GM23338 (cell line): ENCODE measurements at regions not wholly inside any gene's neighbourhood (a gene's known extent, or its start where the extent isn't known, plus 50 kb on each side); places are given as distances from the start of the nearest gene placed in this dataset.

Experiments used
- POLR2AphosphoS5 ChIP-seq: IDR thresholded peaks from 2 replicates; pipeline ENCODE4 v1.6.1; 2016; ENCODE audit warnings: antibody characterized with exemption, low read depth
- REST ChIP-seq: IDR thresholded peaks from one replicate; pipeline ENCODE4 v1.6.1; 2018; ENCODE audit warnings: antibody characterized with exemption; ENCODE audit not compliant: unreplicated experiment
- ZNF114 ChIP-seq: fragments of 250-450 bp; sonication (Bioruptor Pico); IDR thresholded peaks from 2 replicates; pipeline ENCODE4 v1.5.0; 2020; ENCODE audit warnings: mild to moderate bottlenecking, moderate library complexity
- ZNF331 ChIP-seq: fragments of 250-450 bp; sonication (Bioruptor Pico); IDR thresholded peaks from 2 replicates; pipeline ENCODE4 v1.5.0; 2020; ENCODE audit warnings: low read depth, mild to moderate bottlenecking, moderate library complexity
- TF ChIP-seq, protein P1 (sequence below): fragments of 250-450 bp; sonication (Bioruptor Pico); IDR thresholded peaks from 2 replicates; pipeline ENCODE4 v1.5.0; 2020; ENCODE audit warnings: mild to moderate bottlenecking, moderate library complexity
- TF ChIP-seq, protein P2 (sequence below), 2 experiments: fragments of 200-600 bp in 1 of 2; sonication (generic) in 1 of 2; conservative IDR thresholded peaks; 2 replicates each; pipeline versions ENCODE4 v1.5.1 to v1.6.1; 2016 to 2017; ENCODE audit warnings: antibody characterized with exemption in 2 of 2, low read depth in 2 of 2, mild to moderate bottlenecking in 2 of 2, moderate library complexity in 1 of 2

GRCh38 chrX:125444659-125445058, 125.0 kb downstream of the TEX13C start (continued):
- TF ChIP-seq, protein P1, sequence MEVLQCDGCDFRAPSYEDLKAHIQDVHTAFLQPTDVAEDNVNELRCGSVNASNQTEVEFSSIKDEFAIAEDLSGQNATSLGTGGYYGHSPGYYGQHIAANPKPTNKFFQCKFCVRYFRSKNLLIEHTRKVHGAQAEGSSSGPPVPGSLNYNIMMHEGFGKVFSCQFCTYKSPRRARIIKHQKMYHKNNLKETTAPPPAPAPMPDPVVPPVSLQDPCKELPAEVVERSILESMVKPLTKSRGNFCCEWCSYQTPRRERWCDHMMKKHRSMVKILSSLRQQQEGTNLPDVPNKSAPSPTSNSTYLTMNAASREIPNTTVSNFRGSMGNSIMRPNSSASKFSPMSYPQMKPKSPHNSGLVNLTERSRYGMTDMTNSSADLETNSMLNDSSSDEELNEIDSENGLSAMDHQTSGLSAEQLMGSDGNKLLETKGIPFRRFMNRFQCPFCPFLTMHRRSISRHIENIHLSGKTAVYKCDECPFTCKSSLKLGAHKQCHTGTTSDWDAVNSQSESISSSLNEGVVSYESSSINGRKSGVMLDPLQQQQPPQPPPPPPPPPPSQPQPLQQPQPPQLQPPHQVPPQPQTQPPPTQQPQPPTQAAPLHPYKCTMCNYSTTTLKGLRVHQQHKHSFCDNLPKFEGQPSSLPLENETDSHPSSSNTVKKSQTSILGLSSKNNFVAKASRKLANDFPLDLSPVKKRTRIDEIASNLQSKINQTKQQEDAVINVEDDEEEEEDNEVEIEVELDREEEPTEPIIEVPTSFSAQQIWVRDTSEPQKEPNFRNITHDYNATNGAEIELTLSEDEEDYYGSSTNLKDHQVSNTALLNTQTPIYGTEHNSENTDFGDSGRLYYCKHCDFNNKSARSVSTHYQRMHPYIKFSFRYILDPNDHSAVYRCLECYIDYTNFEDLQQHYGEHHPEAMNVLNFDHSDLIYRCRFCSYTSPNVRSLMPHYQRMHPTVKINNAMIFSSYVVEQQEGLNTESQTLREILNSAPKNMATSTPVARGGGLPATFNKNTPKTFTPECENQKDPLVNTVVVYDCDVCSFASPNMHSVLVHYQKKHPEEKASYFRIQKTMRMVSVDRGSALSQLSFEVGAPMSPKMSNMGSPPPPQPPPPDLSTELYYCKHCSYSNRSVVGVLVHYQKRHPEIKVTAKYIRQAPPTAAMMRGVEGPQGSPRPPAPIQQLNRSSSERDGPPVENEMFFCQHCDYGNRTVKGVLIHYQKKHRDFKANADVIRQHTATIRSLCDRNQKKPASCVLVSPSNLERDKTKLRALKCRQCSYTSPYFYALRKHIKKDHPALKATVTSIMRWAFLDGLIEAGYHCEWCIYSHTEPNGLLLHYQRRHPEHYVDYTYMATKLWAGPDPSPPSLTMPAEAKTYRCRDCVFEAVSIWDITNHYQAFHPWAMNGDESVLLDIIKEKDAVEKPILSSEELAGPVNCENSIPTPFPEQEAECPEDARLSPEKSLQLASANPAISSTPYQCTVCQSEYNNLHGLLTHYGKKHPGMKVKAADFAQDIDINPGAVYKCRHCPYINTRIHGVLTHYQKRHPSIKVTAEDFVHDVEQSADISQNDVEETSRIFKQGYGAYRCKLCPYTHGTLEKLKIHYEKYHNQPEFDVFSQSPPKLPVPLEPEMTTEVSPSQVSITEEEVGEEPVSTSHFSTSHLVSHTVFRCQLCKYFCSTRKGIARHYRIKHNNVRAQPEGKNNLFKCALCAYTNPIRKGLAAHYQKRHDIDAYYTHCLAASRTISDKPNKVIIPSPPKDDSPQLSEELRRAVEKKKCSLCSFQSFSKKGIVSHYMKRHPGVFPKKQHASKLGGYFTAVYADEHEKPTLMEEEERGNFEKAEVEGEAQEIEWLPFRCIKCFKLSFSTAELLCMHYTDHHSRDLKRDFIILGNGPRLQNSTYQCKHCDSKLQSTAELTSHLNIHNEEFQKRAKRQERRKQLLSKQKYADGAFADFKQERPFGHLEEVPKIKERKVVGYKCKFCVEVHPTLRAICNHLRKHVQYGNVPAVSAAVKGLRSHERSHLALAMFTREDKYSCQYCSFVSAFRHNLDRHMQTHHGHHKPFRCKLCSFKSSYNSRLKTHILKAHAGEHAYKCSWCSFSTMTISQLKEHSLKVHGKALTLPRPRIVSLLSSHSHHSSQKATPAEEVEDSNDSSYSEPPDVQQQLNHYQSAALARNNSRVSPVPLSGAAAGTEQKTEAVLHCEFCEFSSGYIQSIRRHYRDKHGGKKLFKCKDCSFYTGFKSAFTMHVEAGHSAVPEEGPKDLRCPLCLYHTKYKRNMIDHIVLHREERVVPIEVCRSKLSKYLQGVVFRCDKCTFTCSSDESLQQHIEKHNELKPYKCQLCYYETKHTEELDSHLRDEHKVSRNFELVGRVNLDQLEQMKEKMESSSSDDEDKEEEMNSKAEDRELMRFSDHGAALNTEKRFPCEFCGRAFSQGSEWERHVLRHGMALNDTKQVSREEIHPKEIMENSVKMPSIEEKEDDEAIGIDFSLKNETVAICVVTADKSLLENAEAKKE (CRISPR knock-in tag), result no peak
- TF ChIP-seq ZNF114, result no peak
- TF ChIP-seq REST, result no peak
- no peak for TF ChIP-seq POLR2AphosphoS5
- TF ChIP-seq, protein P2, sequence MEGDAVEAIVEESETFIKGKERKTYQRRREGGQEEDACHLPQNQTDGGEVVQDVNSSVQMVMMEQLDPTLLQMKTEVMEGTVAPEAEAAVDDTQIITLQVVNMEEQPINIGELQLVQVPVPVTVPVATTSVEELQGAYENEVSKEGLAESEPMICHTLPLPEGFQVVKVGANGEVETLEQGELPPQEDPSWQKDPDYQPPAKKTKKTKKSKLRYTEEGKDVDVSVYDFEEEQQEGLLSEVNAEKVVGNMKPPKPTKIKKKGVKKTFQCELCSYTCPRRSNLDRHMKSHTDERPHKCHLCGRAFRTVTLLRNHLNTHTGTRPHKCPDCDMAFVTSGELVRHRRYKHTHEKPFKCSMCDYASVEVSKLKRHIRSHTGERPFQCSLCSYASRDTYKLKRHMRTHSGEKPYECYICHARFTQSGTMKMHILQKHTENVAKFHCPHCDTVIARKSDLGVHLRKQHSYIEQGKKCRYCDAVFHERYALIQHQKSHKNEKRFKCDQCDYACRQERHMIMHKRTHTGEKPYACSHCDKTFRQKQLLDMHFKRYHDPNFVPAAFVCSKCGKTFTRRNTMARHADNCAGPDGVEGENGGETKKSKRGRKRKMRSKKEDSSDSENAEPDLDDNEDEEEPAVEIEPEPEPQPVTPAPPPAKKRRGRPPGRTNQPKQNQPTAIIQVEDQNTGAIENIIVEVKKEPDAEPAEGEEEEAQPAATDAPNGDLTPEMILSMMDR (conservative IDR thresholded peaks at IDR 0.05; ENCODE audit: low read depth in 2 of 2), result no peak
- TF ChIP-seq ZNF331 (CRISPR knock-in tag), result no peak
